ENCODE measurements at regions not wholly inside any gene's neighbourhood (a gene's known extent, or its start where the extent isn't known, plus 50 kb on each side); places are given as distances from the start of the nearest gene placed in this dataset.

- no peak overlapping the region for H3K9ac ChIP-seq (ENCODE audit: low read depth, low read length)
- H3K27me3 ChIP-seq (ENCODE audit: control insufficient read depth, insufficient read depth, low read length) = no peaks in the 10 kb centered on the region
- no peaks in the 10 kb centered on the region for H3K36me3 ChIP-seq (ENCODE audit: control insufficient read depth, insufficient read depth, low read length)
- H3K9me3 ChIP-seq (ENCODE audit: control insufficient read depth, insufficient read depth, low read length) = no peaks in the 10 kb centered on the region
- no peak overlapping the region for H3K4me3 ChIP-seq (ENCODE audit: low read depth, low read length)
- peaks cover 6% of the 10 kb centered on the region for H3K4me1 ChIP-seq (ENCODE audit: control insufficient read depth, insufficient read depth, low read length)
These were observed 251.0 kb upstream of the ZMIZ1 start for GRCh38 chr10:78817804-78818203.

DNA sequence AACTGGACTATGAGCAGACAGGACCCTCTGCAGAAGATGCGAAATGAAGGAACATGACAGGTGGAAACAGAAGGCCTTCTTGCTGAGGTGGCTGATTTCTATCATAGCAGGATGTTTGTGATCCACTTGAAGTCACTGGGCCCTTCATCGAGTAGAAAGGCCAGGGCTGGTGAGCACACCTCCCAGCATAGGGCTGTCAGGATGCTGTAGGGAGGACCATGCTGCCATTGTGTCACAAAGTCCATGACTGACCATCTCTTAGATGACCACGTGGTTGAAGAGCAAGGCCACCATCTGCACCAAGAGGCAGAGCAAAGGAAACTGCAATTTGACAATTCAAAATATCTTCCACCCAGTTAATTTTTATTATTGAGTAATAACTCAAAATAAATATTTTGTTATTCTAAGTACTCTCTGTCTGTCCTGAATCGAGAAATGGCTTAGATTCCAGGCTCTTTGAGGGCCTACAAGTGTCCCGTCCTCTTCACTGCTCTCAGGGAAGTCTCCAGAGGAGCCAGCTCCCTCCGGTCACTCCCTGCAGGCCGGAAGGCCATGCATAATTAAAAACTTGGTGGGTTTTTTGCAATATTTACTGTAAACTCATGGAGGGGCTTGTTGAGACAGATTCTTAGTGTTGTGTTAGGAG lies 249.3 kb upstream of the ZMIZ1 start:
- H3K9ac ChIP-seq (ENCODE audit: low read depth, low read length) = no peak overlapping the region
- H3K4me1 ChIP-seq (ENCODE audit: control insufficient read depth, insufficient read depth, low read length) = peaks cover 6% of the 10 kb centered on the region
- no peaks in the 10 kb centered on the region for H3K36me3 ChIP-seq (ENCODE audit: control insufficient read depth, insufficient read depth, low read length)
- H3K9me3 ChIP-seq (ENCODE audit: control insufficient read depth, insufficient read depth, low read length) = no peaks in the 10 kb centered on the region
- H3K27me3 ChIP-seq (ENCODE audit: control insufficient read depth, insufficient read depth, low read length) = no peaks in the 10 kb centered on the region
- no peak overlapping the region for H3K4me3 ChIP-seq (ENCODE audit: low read depth, low read length)

DNA sequence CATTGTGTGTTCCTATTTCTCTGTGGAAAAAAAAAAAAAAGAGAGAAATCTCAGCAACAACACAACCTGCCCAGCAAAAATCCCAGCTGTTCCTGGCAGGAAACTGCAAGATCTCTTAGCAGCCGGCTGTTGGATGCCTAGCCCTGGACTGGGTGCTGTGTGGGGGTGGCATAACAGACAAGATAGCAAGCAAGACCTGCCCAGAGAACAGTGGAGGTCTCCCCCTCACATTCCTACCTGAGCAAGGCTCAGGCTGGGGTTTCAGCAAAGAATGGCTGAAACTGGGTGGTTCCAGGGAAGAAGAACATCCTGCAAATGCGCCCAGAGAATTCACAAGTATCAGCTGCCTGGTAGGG lies 248.8 kb upstream of the ZMIZ1 start:
- no peak overlapping the region for H3K9ac ChIP-seq (ENCODE audit: low read depth, low read length)
- H3K9me3 ChIP-seq (ENCODE audit: control insufficient read depth, insufficient read depth, low read length) = no peaks in the 10 kb centered on the region
- no peak overlapping the region for H3K4me3 ChIP-seq (ENCODE audit: low read depth, low read length)
- H3K4me1 ChIP-seq (ENCODE audit: control insufficient read depth, insufficient read depth, low read length) = peaks cover 6% of the 10 kb centered on the region
- H3K27me3 ChIP-seq (ENCODE audit: control insufficient read depth, insufficient read depth, low read length) = no peaks in the 10 kb centered on the region
- no peaks in the 10 kb centered on the region for H3K36me3 ChIP-seq (ENCODE audit: control insufficient read depth, insufficient read depth, low read length)

DNA sequence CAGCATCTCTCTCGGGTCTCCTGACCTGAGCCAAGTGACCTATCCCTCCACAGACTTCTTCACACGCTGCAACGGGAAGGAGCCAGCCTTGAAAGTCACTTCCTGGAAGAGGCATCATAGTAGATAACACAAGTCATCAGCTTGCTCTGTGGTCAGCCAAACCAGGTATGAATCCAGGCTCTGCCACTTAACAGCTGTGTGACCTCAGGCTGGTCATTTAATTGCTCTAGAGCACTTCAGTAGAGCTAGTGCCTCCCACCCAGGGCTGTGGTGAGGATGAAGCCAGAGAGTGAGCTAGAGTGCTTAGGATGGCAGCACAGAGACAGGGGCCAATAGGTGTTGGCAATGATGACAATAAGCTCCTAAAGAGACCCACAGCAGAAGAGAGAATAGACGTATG lies 247.7 kb upstream of the ZMIZ1 start:
- Histone ChIP-seq H3K4me1 (ENCODE audit: control insufficient read depth, insufficient read depth, low read length) (peaks cover 6% of the 10 kb centered on the region), H3K9me3 (ENCODE audit: control insufficient read depth, insufficient read depth, low read length) (no peaks in the 10 kb centered on the region), H3K4me3 (ENCODE audit: low read depth, low read length) (no peak overlapping the region), H3K9ac (ENCODE audit: low read depth, low read length) (no peak overlapping the region), H3K36me3 (ENCODE audit: control insufficient read depth, insufficient read depth, low read length) (no peaks in the 10 kb centered on the region), H3K27me3 (ENCODE audit: control insufficient read depth, insufficient read depth, low read length) (no peaks in the 10 kb centered on the region)

GRCh38 chr10:78828647-78829539 lies 239.9 kb upstream of the ZMIZ1 start:
- no peak overlapping the region for H3K9ac ChIP-seq (ENCODE audit: low read depth, low read length)
- H3K9me3 ChIP-seq (ENCODE audit: control insufficient read depth, insufficient read depth, low read length) = peaks cover 7% of the 10 kb centered on the region
- H3K27me3 ChIP-seq (ENCODE audit: control insufficient read depth, insufficient read depth, low read length) = no peaks in the 10 kb centered on the region
- H3K4me1 ChIP-seq (ENCODE audit: control insufficient read depth, insufficient read depth, low read length) = no peaks in the 10 kb centered on the region
- H3K4me3 ChIP-seq (ENCODE audit: low read depth, low read length) = no peak overlapping the region
- no peaks in the 10 kb centered on the region for H3K36me3 ChIP-seq (ENCODE audit: control insufficient read depth, insufficient read depth, low read length)

GRCh38 chr10:78829565-78829964 lies 239.2 kb upstream of the ZMIZ1 start:
- H3K4me1 ChIP-seq (ENCODE audit: control insufficient read depth, insufficient read depth, low read length) = no peaks in the 10 kb centered on the region
- H3K27me3 ChIP-seq (ENCODE audit: control insufficient read depth, insufficient read depth, low read length) = no peaks in the 10 kb centered on the region
- no peak overlapping the region for H3K9ac ChIP-seq (ENCODE audit: low read depth, low read length)
- no peak overlapping the region for H3K4me3 ChIP-seq (ENCODE audit: low read depth, low read length)
- H3K9me3 ChIP-seq (ENCODE audit: control insufficient read depth, insufficient read depth, low read length) = peaks cover 11% of the 10 kb centered on the region
- H3K36me3 ChIP-seq (ENCODE audit: control insufficient read depth, insufficient read depth, low read length) = no peaks in the 10 kb centered on the region

- peaks cover 11% of the 10 kb centered on the region for H3K9me3 ChIP-seq (ENCODE audit: control insufficient read depth, insufficient read depth, low read length)
- no peak overlapping the region for H3K9ac ChIP-seq (ENCODE audit: low read depth, low read length)
These were observed 238.4 kb upstream of the ZMIZ1 start for GRCh38 chr10:78830062-78830975.

GRCh38 chr10:78830976-78831375 lies 237.8 kb upstream of the ZMIZ1 start:
- Histone ChIP-seq H3K36me3 (ENCODE audit: control insufficient read depth, insufficient read depth, low read length) (no peaks in the 10 kb centered on the region), H3K27me3 (ENCODE audit: control insufficient read depth, insufficient read depth, low read length) (no peaks in the 10 kb centered on the region), H3K9ac (ENCODE audit: low read depth, low read length) (no peak overlapping the region), H3K9me3 (ENCODE audit: control insufficient read depth, insufficient read depth, low read length) (peaks cover 11% of the 10 kb centered on the region), H3K4me1 (ENCODE audit: control insufficient read depth, insufficient read depth, low read length) (no peaks in the 10 kb centered on the region), H3K4me3 (ENCODE audit: low read depth, low read length) (no peak overlapping the region)

More at GRCh38 chr10:78830062-78830975, 238.4 kb upstream of the ZMIZ1 start:
- H3K27me3 ChIP-seq (ENCODE audit: control insufficient read depth, insufficient read depth, low read length) = no peaks in the 10 kb centered on the region
- no peaks in the 10 kb centered on the region for H3K4me1 ChIP-seq (ENCODE audit: control insufficient read depth, insufficient read depth, low read length)
- H3K4me3 ChIP-seq (ENCODE audit: low read depth, low read length) = no peak overlapping the region
- no peaks in the 10 kb centered on the region for H3K36me3 ChIP-seq (ENCODE audit: control insufficient read depth, insufficient read depth, low read length)

- H3K36me3 ChIP-seq (ENCODE audit: control insufficient read depth, insufficient read depth, low read length) = no peaks in the 10 kb centered on the region
- no peak overlapping the region for H3K9ac ChIP-seq (ENCODE audit: low read depth, low read length)
- peaks cover 11% of the 10 kb centered on the region for H3K9me3 ChIP-seq (ENCODE audit: control insufficient read depth, insufficient read depth, low read length)
- H3K4me3 ChIP-seq (ENCODE audit: low read depth, low read length) = no peak overlapping the region
- no peaks in the 10 kb centered on the region for H3K27me3 ChIP-seq (ENCODE audit: control insufficient read depth, insufficient read depth, low read length)
- no peaks in the 10 kb centered on the region for H3K4me1 ChIP-seq (ENCODE audit: control insufficient read depth, insufficient read depth, low read length)
These were observed 237.3 kb upstream of the ZMIZ1 start for GRCh38 chr10:78831461-78831860.

- Histone ChIP-seq H3K9ac (ENCODE audit: low read depth, low read length) (no peak overlapping the region), H3K4me3 (ENCODE audit: low read depth, low read length) (no peak overlapping the region), H3K9me3 (ENCODE audit: control insufficient read depth, insufficient read depth, low read length) (peaks cover 11% of the 10 kb centered on the region), H3K36me3 (ENCODE audit: control insufficient read depth, insufficient read depth, low read length) (no peaks in the 10 kb centered on the region), H3K4me1 (ENCODE audit: control insufficient read depth, insufficient read depth, low read length) (no peaks in the 10 kb centered on the region), H3K27me3 (ENCODE audit: control insufficient read depth, insufficient read depth, low read length) (no peaks in the 10 kb centered on the region)
These were observed 236.5 kb upstream of the ZMIZ1 start for GRCh38 chr10:78832281-78832680.

GRCh38 chr10:78838141-78838657 lies 230.6 kb upstream of the ZMIZ1 start:
- H3K9me3 ChIP-seq (ENCODE audit: control insufficient read depth, insufficient read depth, low read length) = peaks cover 12% of the 10 kb centered on the region
- H3K36me3 ChIP-seq (ENCODE audit: control insufficient read depth, insufficient read depth, low read length) = peaks cover 2% of the 10 kb centered on the region
- H3K27me3 ChIP-seq (ENCODE audit: control insufficient read depth, insufficient read depth, low read length) = no peaks in the 10 kb centered on the region
- no peak overlapping the region for H3K4me3 ChIP-seq (ENCODE audit: low read depth, low read length)
- H3K4me1 ChIP-seq (ENCODE audit: control insufficient read depth, insufficient read depth, low read length) = no peaks in the 10 kb centered on the region
- H3K9ac ChIP-seq (ENCODE audit: low read depth, low read length) = no peak overlapping the region
